OCI-LY3 (cell line): ENCODE measurements at regions not wholly inside any gene's neighbourhood (a gene's known extent, or its start where the extent isn't known, plus 50 kb on each side); places are given as distances from the start of the nearest gene placed in this dataset.

Experiments used
- CTCF ChIP-seq: fragments of 200-600, 300-600 bp; sonication (generic); IDR thresholded peaks from 2 replicates; pipeline ENCODE4 v1.5.1; 2014; ENCODE audit warnings: antibody characterized with exemption, low read length, low read depth
- EZH2phosphoT487 ChIP-seq: fragments of 200-600 bp; shearing (Covaris generic); IDR thresholded peaks from 2 replicates; pipeline ENCODE4 v1.6.1; 2018; ENCODE audit warnings: antibody characterized with exemption, mixed run types, low read depth

- TF ChIP-seq CTCF, result no peak
- TF ChIP-seq EZH2phosphoT487, result no peak
These were observed 94.0 kb upstream of the HS3ST2 start for GRCh38 chr16:22719945-22720344.
